ENCODE measurements at regions not wholly inside any gene's neighbourhood (a gene's known extent, or its start where the extent isn't known, plus 50 kb on each side); places are given as distances from the start of the nearest gene placed in this dataset.

DNA sequence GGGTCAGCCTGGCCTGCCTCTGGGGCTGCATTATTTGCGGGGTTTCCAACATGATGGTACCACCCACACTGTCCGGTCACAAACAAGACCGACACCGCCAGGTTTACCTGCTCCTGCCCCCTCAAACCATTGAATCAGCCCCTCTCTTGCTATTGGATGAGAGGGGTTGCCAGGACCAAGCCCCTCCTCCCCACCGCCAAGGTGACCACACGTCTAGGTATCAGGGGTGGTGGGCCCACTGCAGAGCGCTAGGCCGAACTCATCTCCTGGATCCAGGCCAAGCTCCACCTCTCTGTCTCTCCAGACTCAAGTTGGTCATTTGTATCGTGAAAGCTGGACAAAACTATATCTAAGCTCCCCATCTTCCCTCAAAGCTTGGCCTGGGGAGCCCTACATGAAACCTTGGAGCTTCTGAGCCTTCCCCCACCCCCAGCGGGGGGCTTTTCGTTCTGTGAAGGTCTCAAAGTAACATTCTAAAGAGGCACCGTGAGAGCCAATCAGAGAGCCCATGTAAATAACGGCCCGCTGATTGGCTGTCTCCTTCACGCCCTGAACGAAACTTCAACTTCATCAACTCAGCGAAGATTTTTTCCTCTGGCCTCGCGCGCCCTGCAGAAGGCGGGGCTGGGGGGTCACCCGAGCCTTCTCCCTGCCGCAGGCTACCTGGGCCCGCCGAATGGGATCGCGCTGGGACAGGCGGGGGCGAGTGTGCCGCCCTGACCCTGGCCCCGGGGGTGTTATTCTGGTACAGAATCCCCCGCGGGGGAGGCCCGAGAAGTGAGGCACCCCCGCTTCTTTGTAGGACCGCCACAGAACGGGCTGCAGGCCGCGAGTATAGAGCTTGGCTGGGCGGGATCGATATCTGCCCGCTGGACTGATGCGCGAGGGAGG is 49.6 kb upstream of the PSD2 start:
- intact Hi-C loops (cut with micrococcal nuclease): loop anchor here (5.0 kb wide), 1 partner anchor 109 kb away; no protein-coding TSS in a partner anchor
- ChIA-PET CTCF (interaction anchor here (1.0 to 9.5 kb wide), 5 partner anchors 9 to 114 kb away, joined by 3 to 86 read pairs (median 8); no protein-coding TSS in a partner anchor), POLR2A (interaction anchor here (0.9 to 2.2 kb wide), 4 partner anchors 12 to 308 kb away, joined by 3 to 15 read pairs (median 4); no protein-coding TSS in a partner anchor)
- ATAC-seq: peak; percentile 22
- Mint-ChIP-seq H3K27me3 (peaks cover 8% of the 10 kb centered on the region), H3K4me3 (peak overlapping the region; percentile 68), H3K27ac (peak overlapping the region; percentile 92), H3K9me3 (no peaks in the 10 kb centered on the region), H3K36me3 (ENCODE audit: low read depth) (no peaks in the 10 kb centered on the region), H3K4me1 (ENCODE audit: low read depth) (peaks cover 36% of the 10 kb centered on the region)
- peak; percentile 79 for DNase-seq
- TF ChIP-seq, protein P1, sequence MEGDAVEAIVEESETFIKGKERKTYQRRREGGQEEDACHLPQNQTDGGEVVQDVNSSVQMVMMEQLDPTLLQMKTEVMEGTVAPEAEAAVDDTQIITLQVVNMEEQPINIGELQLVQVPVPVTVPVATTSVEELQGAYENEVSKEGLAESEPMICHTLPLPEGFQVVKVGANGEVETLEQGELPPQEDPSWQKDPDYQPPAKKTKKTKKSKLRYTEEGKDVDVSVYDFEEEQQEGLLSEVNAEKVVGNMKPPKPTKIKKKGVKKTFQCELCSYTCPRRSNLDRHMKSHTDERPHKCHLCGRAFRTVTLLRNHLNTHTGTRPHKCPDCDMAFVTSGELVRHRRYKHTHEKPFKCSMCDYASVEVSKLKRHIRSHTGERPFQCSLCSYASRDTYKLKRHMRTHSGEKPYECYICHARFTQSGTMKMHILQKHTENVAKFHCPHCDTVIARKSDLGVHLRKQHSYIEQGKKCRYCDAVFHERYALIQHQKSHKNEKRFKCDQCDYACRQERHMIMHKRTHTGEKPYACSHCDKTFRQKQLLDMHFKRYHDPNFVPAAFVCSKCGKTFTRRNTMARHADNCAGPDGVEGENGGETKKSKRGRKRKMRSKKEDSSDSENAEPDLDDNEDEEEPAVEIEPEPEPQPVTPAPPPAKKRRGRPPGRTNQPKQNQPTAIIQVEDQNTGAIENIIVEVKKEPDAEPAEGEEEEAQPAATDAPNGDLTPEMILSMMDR (IDR thresholded peaks at IDR 0.05): no peak
